ENCODE measurements at regions not wholly inside any gene's neighbourhood (a gene's known extent, or its start where the extent isn't known, plus 50 kb on each side); places are given as distances from the start of the nearest gene placed in this dataset.

DNA sequence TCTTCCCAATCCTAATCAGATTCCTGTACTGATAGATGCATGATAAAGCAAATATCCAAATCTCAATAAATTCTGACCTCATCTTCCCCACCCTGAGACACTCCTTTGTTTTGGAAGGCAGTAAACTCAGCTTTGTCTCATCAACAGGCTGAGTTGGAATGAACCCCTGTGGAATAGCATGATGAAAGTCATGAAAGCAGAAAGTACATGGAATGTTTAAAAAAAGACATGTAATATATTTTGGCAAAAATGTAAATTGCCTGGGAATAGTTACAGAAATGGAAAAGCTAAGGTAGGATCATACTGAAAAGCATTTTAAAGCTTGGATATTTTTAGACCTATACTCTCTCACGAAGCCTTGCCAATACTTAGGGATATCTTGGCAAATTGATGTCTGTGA lies 468.7 kb upstream of the CDH7 start:
- TF ChIP-seq, protein P1, sequence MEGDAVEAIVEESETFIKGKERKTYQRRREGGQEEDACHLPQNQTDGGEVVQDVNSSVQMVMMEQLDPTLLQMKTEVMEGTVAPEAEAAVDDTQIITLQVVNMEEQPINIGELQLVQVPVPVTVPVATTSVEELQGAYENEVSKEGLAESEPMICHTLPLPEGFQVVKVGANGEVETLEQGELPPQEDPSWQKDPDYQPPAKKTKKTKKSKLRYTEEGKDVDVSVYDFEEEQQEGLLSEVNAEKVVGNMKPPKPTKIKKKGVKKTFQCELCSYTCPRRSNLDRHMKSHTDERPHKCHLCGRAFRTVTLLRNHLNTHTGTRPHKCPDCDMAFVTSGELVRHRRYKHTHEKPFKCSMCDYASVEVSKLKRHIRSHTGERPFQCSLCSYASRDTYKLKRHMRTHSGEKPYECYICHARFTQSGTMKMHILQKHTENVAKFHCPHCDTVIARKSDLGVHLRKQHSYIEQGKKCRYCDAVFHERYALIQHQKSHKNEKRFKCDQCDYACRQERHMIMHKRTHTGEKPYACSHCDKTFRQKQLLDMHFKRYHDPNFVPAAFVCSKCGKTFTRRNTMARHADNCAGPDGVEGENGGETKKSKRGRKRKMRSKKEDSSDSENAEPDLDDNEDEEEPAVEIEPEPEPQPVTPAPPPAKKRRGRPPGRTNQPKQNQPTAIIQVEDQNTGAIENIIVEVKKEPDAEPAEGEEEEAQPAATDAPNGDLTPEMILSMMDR (optimal IDR thresholded peaks at IDR 0.05 in 1 of 3, IDR thresholded peaks at IDR 0.05 in 1 of 3, conservative IDR thresholded peaks at IDR 0.05 in 1 of 3; ENCODE audit: extremely low read depth in 1 of 3, insufficient read depth in 2 of 3, low read length in 3 of 3): no peak
- no peak for TF ChIP-seq EZH2 (IDR thresholded peaks at IDR 0.05; ENCODE audit: low read length)

Data from keratinocyte (primary cell).